ENCODE measurements at regions not wholly inside any gene's neighbourhood (a gene's known extent, or its start where the extent isn't known, plus 50 kb on each side); places are given as distances from the start of the nearest gene placed in this dataset.

GRCh38 chr13:94878602-94879165, 166.3 kb upstream of the SOX21 start:
- no peak overlapping the region for H2AK9ac ChIP-seq (replicated peaks; ENCODE audit: low read depth, low read length, poor library complexity)
- no peaks in the 10 kb centered on the region for H4K20me1 ChIP-seq (ENCODE audit: insufficient read depth, low read length)
- no peak overlapping the region for H3K4me2 ChIP-seq (ENCODE audit: low read depth, low read length)
- H3K4me1 ChIP-seq (ENCODE audit: control insufficient read depth, insufficient read depth, low read length) = no peaks in the 10 kb centered on the region
- no peak overlapping the region for H2AFZ ChIP-seq (replicated peaks; ENCODE audit: low read length, poor library complexity)
- H3K56ac ChIP-seq (ENCODE audit: extremely low read depth, insufficient read depth, low read length) = no peak overlapping the region
- no peaks in the 10 kb centered on the region for H3K36me3 ChIP-seq (ENCODE audit: control insufficient read depth, insufficient read depth, low read length)
- no peak for DNase-seq
- no peak overlapping the region for H2BK20ac ChIP-seq (ENCODE audit: low read depth, low read length)
- no CpG with 5 or more reads among the region's 7 CpGs for WGBS, 2 experiments (ENCODE audit: extremely low coverage in 2 of 2, insufficient read length in 1 of 2)
- no peak overlapping the region for H3K9ac ChIP-seq (ENCODE audit: low read depth, low read length)
- intact Hi-C loops (cut with micrococcal nuclease) (no loop called here), dilution Hi-C loops (cut with HindIII; ENCODE audit: low sequenced_read_pairs, unreplicated experiment) (no loop called here), in situ Hi-C loops (cut with MboI; ENCODE audit: low sequenced_read_pairs) (no loop called here)
- no peaks in the 10 kb centered on the region for H3K27me3 ChIP-seq (ENCODE audit: control insufficient read depth, insufficient read depth, low read length)
- no peak overlapping the region for H3K23ac ChIP-seq (ENCODE audit: low read depth, low read length)
- no peaks in the 10 kb centered on the region for H3K79me1 ChIP-seq (ENCODE audit: low read depth in 1 of 2, low read length in 2 of 2)
- TF ChIP-seq NFE2L2 (IDR thresholded peaks at IDR 0.05; ENCODE audit: low read depth, low read length) (no peak), USF2 (IDR thresholded peaks at IDR 0.05; ENCODE audit: low read depth, low read length) (no peak), MAZ (IDR thresholded peaks at IDR 0.05; ENCODE audit: borderline replicate concordance, low read depth, low read length) (no peak), RAD21 (IDR thresholded peaks at IDR 0.05; ENCODE audit: low read length) (no peak), CTCF (conservative IDR thresholded peaks at IDR 0.05; ENCODE audit: low read depth, low read length) (no peak), CHD1 (IDR thresholded peaks at IDR 0.05; ENCODE audit: low read depth, low read length) (no peak), CEBPB (IDR thresholded peaks at IDR 0.05; ENCODE audit: low read depth, low read length) (no peak)
- no peak overlapping the region for H4K91ac ChIP-seq (ENCODE audit: insufficient read depth, low read depth, low read length)
- no peak overlapping the region for H4K5ac ChIP-seq (ENCODE audit: low read depth, low read length)
- no peak overlapping the region for H2BK15ac ChIP-seq (ENCODE audit: low read depth, low read length)
- H3K9me1 ChIP-seq (ENCODE audit: insufficient read depth, low read length) = no peaks in the 10 kb centered on the region
- H2BK120ac ChIP-seq (ENCODE audit: low read depth, low read length) = no peak overlapping the region
- ChIA-PET POLR2A (ENCODE audit: unreplicated experiment) (no interaction called here), CTCF (no interaction called here)
- H3K14ac ChIP-seq (replicated peaks; ENCODE audit: low read depth, low read length) = no peak overlapping the region
- H3K27ac ChIP-seq (ENCODE audit: insufficient read depth, low read length) = no peak overlapping the region
- no peak overlapping the region for H2AK5ac ChIP-seq (ENCODE audit: low read depth, low read length)
- H3K9me3 ChIP-seq (ENCODE audit: control insufficient read depth, insufficient read depth, low read length) = no peaks in the 10 kb centered on the region
- ATAC-seq (ENCODE audit: low read depth) = no peak
- no peak overlapping the region for H3K4me3 ChIP-seq (ENCODE audit: insufficient read depth, low read depth, low read length)
- H3K4ac ChIP-seq (ENCODE audit: low read depth, low read length) = no peak overlapping the region
- no peak overlapping the region for H4K8ac ChIP-seq (ENCODE audit: low read depth in 2 of 2, low read length in 2 of 2)
- no peak overlapping the region for H2BK5ac ChIP-seq (ENCODE audit: low read depth, low read length, poor library complexity, severe bottlenecking)
- no peak overlapping the region for H3K18ac ChIP-seq (ENCODE audit: low read depth, low read length)
- no TSS peak for BruUV-seq (replicated peaks)
